Right lobe of liver (tissue), 6 donors: ENCODE measurements at regions not wholly inside any gene's neighbourhood (a gene's known extent, or its start where the extent isn't known, plus 50 kb on each side); places are given as distances from the start of the nearest gene placed in this dataset.
A peak's percentile ranks its signal among the peaks of the same experiment; 100 is the strongest.

Experiments used
- ATAC-seq, 4 donors: fragments of 200-7000 bp; cut with Tn5 transposase; one replicate each; pipeline ENCODE4 v1.9.1; 2020; ENCODE audit warnings: mild to moderate bottlenecking in 4 of 4, moderate library complexity in 4 of 4
- DNase-seq, 3 donors: peaks; one replicate each; pipeline ENCODE4 v3.0.0-alpha.2; 2020
- H3K27ac ChIP-seq, 3 donors: fragments of 200-600 bp; one replicate each; pipeline ENCODE4 v1.8.0; 2022
- H3K27me3 ChIP-seq, 2 donors: fragments of 200-600 bp; one replicate each; pipeline ENCODE4 v1.8.0; 2022
- H3K36me3 ChIP-seq, 4 donors: fragments of 200-600 bp; sonication (generic) in 1 of 4; one replicate each; pipeline versions ENCODE4 v1.5.1 to v1.8.0; 2017 to 2022; ENCODE audit warnings: control low read depth in 1 of 4
- H3K4me1 ChIP-seq, 4 donors: fragments of 200-600 bp; sonication (generic) in 1 of 4; one replicate each; pipeline versions ENCODE4 v1.5.1 to v1.8.0; 2017 to 2022; ENCODE audit warnings: control low read depth in 1 of 4
- H3K4me3 ChIP-seq, 3 donors: fragments of 200-600 bp; one replicate each; pipeline ENCODE4 v1.8.0; 2022
- H3K9me3 ChIP-seq, 4 donors: fragments of 200-600 bp; sonication (generic) in 1 of 4; one replicate each; pipeline versions ENCODE4 v1.5.1 to v1.8.0; 2017 to 2022; ENCODE audit warnings: control low read depth in 1 of 4
- CTCF ChIP-seq, 4 donors: fragments of 200-600 bp in 3 of 4; fragments of 450-650 bp in 1 of 4; IDR thresholded peaks; one replicate each; pipeline versions ENCODE4 v1.5.1 to v1.8.0; 2016 to 2022; ENCODE audit warnings: antibody characterized with exemption in 4 of 4, mild to moderate bottlenecking in 2 of 4
- POLR2A ChIP-seq: fragments of 450-650 bp; IDR thresholded peaks from one replicate; pipeline ENCODE4 v1.6.1; 2017; ENCODE audit warnings: antibody characterized with exemption, mild to moderate bottlenecking
- WGBS: methylation state at CpG from one replicate; pipeline ENCODE4 v1.1.6; 2018; ENCODE audit warnings: low coverage, low lambda C conversion rate; ENCODE audit not compliant: insufficient coverage; ENCODE audit errors: missing lambda C conversion rate; 5-methylcytosine and 5-hydroxymethylcytosine counted together
- intact Hi-C, 2 donors: fragments of 100-400 bp; cut with DNase I; formaldehyde crosslinking; loops; one replicate each; pipeline versions ENCODE4 v1.11.2 to v1.14.1; 2022
- donor health status: DM: no; HTN: yes; CAD: no.
- donor health status: DM: no; HTN: no; CAD: no.
- donor health status: DM: no; HTN: no; CAD: no.
- donor health status: DM: no; HTN: yes; CAD: no.
- donor health status: DM: no; HTN: yes; CAD: no.

GRCh38 chr7:155897758-155898386, 85.6 kb upstream of the SHH start:
- 60% methylated on average over 15 of the region's 16 CpGs for WGBS
- TF ChIP-seq POLR2A (no peak), CTCF (IDR thresholded peaks at IDR 0.05) (no peak)
- Histone ChIP-seq H3K36me3 (no peaks in the 10 kb centered on the region), H3K27me3 (no peaks in the 10 kb centered on the region), H3K4me1 (peaks cover 0 to 4% (median 0%) of the 10 kb centered on the region in 4 donors), H3K27ac (no peak overlapping the region), H3K9me3 (no peaks in the 10 kb centered on the region), H3K4me3 (no peak overlapping the region)
- intact Hi-C loops = no loop called here
- ATAC-seq (peak; percentile 68 to 93 (median 78)), DNase-seq (no peak)

- no peaks in the 10 kb centered on the region for H3K36me3 ChIP-seq
- no peak overlapping the region for H3K4me3 ChIP-seq
- ATAC-seq = no peak
- H3K4me1 ChIP-seq = peaks cover 0 to 4% (median 0%) of the 10 kb centered on the region in 4 donors
- intact Hi-C loops = no loop called here
- H3K9me3 ChIP-seq = no peaks in the 10 kb centered on the region
- no peak for DNase-seq
- TF ChIP-seq POLR2A (no peak), CTCF (IDR thresholded peaks at IDR 0.05) (no peak)
- no peaks in the 10 kb centered on the region for H3K27me3 ChIP-seq
- H3K27ac ChIP-seq = no peak overlapping the region
- 81% methylated on average over 6 of the region's 6 CpGs for WGBS
Observed at GRCh38 chr7:155896531-155897263, 84.4 kb upstream of the SHH start.

DNA sequence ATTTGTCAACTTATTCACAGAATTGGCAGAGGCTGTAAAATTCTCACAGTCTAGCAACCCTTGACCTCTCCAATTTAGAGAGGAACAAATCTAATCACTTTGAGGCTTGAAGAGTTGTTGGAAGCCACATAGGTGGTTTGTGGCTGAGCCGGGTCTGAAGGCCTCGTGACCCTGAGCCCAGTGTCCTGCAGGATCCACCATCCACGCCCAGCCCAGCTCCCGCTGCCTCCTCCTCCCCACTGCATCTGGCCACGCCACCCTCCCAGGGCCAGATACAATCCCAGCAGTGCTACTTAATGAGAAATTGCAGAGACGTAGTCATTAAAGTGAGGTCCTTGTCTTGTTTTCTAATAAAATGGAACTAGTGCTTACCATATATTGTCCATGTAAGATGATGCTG, 81.4 kb upstream of the SHH start:
- DNase-seq (no peak), ATAC-seq (no peak)
- Histone ChIP-seq H3K9me3 (no peaks in the 10 kb centered on the region), H3K4me1 (peaks cover 0 to 4% (median 0%) of the 10 kb centered on the region in 4 donors), H3K4me3 (no peak overlapping the region), H3K36me3 (no peaks in the 10 kb centered on the region), H3K27me3 (no peaks in the 10 kb centered on the region), H3K27ac (no peak overlapping the region)
- WGBS = no CpG with 5 or more reads among the region's 6 CpGs
- TF ChIP-seq CTCF (IDR thresholded peaks at IDR 0.05) = no peak
- no peak for TF ChIP-seq POLR2A
- intact Hi-C loops = no loop called here

- Histone ChIP-seq H3K27ac (no peak overlapping the region), H3K36me3 (no peaks in the 10 kb centered on the region), H3K9me3 (no peaks in the 10 kb centered on the region), H3K4me1 (peaks cover 0 to 4% (median 0%) of the 10 kb centered on the region in 4 donors), H3K27me3 (no peaks in the 10 kb centered on the region), H3K4me3 (no peak overlapping the region)
- no peak for ATAC-seq
- intact Hi-C loops = no loop called here
- WGBS = no CpG with 5 or more reads among the region's 12 CpGs
- no peak for DNase-seq
- TF ChIP-seq POLR2A (no peak), CTCF (IDR thresholded peaks at IDR 0.05) (no peak)
Observed at GRCh38 chr7:155893176-155893575, 80.9 kb upstream of the SHH start.
